ENCODE measurements at regions not wholly inside any gene's neighbourhood (a gene's known extent, or its start where the extent isn't known, plus 50 kb on each side); places are given as distances from the start of the nearest gene placed in this dataset.

DNA sequence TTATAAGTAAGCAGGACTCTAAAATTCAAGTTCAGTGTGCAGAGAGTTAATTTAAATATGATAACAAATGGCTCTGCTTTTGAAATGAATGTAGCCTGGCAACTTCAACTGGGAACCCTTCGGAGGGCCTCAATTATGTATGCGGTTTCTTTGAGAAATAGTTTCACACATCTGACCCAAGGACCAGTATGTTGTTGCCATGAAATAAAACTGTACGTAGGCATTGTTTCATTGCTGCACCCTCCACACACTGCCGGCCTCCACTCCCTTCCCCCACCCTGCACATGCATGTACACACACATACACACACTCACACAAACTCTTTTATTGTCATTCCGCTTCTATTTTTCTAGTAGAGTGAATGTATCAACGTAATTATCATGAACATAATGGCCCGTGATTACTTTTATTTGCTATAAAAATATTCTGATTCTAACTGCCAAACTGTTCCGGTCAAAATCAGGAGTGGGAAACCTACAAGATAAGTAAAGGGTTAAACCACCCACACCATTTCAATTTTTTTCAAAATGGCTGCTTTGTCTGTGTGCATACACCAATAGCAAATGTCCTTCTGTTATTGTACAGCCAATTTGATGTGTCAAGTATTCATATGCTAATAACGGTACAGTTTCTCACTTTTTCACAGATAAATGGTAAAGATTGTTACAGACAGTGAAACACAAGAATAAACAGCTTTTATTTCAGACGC is 215.5 kb upstream of the TMEM161B start:
- Histone ChIP-seq H3F3A (ENCODE audit: insufficient read depth, low read length) (no peaks in the 10 kb centered on the region), H3K4me1 (ENCODE audit: insufficient read depth, low read length, severe bottlenecking) (no peaks in the 10 kb centered on the region), H3K9me2 (ENCODE audit: low read depth, low read length) (no peaks in the 10 kb centered on the region), H3K9me3 (ENCODE audit: low read length) (no peaks in the 10 kb centered on the region), H3K9ac (ENCODE audit: low read length) (no peak overlapping the region), H3K36me3 (ENCODE audit: insufficient read depth, low read length) (no peaks in the 10 kb centered on the region), H2AFZ (ENCODE audit: low read length) (no peak overlapping the region), H3K27ac (ENCODE audit: low read depth, low read length, poor library complexity, severe bottlenecking) (no peak overlapping the region), H3K79me2 (ENCODE audit: insufficient read depth, low read length) (no peaks in the 10 kb centered on the region), H4K20me1 (ENCODE audit: insufficient read depth, low read length) (no peaks in the 10 kb centered on the region), H3K27me3 (ENCODE audit: insufficient read depth, low read length) (no peaks in the 10 kb centered on the region), H3K4me2 (ENCODE audit: low read length) (no peak overlapping the region), H3K4me3 (ENCODE audit: low read depth, low read length, poor library complexity, severe bottlenecking) (no peak overlapping the region)
- no peak for TF ChIP-seq EZH2 (IDR thresholded peaks at IDR 0.05; ENCODE audit: borderline replicate concordance, low read length)

DNA sequence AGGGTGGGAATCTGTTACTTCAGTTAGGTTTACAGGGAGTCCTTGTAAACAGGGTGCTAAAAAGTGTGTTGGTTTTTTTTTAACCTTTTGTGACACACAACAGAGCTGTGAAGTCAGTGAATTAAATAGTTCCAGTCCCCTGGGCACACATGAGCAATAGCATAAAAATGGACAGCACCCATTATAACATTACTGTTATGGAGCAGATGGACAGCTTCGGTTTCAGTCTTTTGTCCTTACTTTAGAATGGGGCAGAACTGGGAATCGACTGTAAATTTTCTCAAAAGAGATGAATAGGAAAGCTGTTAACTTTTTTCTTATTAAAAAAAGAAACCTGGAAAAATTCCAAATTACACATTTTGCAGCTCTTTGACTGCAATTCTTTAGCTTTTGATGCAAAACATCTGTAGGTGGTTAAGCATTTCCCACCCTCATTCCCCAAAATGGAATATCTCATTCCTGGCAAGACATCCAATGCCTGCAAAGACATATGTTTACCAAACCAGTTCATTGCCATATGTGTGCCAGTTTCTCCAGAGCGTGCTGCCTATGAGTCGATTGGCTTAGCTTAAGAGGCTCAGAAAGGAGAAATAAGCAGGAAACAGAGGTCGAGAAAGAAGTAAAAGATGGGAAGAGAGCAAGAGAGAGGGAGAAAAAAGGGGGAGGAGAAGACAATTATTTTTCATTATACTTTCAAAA is 212.3 kb upstream of the TMEM161B start:
- H3F3A ChIP-seq (ENCODE audit: insufficient read depth, low read length) = no peaks in the 10 kb centered on the region
- no peaks in the 10 kb centered on the region for H3K9me2 ChIP-seq (ENCODE audit: low read depth, low read length)
- H3K79me2 ChIP-seq (ENCODE audit: insufficient read depth, low read length) = no peaks in the 10 kb centered on the region
- no peak overlapping the region for H2AFZ ChIP-seq (ENCODE audit: low read length)
- no peaks in the 10 kb centered on the region for H3K36me3 ChIP-seq (ENCODE audit: insufficient read depth, low read length)
- no peak overlapping the region for H3K27ac ChIP-seq (ENCODE audit: low read depth, low read length, poor library complexity, severe bottlenecking)
- no peak overlapping the region for H3K4me3 ChIP-seq (ENCODE audit: low read depth, low read length, poor library complexity, severe bottlenecking)
- H3K9ac ChIP-seq (ENCODE audit: low read length) = no peak overlapping the region
- no peak overlapping the region for H3K4me2 ChIP-seq (ENCODE audit: low read length)
- no peaks in the 10 kb centered on the region for H3K9me3 ChIP-seq (ENCODE audit: low read length)
- H3K4me1 ChIP-seq (ENCODE audit: insufficient read depth, low read length, severe bottlenecking) = no peaks in the 10 kb centered on the region
- TF ChIP-seq, protein P1, sequence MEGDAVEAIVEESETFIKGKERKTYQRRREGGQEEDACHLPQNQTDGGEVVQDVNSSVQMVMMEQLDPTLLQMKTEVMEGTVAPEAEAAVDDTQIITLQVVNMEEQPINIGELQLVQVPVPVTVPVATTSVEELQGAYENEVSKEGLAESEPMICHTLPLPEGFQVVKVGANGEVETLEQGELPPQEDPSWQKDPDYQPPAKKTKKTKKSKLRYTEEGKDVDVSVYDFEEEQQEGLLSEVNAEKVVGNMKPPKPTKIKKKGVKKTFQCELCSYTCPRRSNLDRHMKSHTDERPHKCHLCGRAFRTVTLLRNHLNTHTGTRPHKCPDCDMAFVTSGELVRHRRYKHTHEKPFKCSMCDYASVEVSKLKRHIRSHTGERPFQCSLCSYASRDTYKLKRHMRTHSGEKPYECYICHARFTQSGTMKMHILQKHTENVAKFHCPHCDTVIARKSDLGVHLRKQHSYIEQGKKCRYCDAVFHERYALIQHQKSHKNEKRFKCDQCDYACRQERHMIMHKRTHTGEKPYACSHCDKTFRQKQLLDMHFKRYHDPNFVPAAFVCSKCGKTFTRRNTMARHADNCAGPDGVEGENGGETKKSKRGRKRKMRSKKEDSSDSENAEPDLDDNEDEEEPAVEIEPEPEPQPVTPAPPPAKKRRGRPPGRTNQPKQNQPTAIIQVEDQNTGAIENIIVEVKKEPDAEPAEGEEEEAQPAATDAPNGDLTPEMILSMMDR (IDR thresholded peaks at IDR 0.05; ENCODE audit: low read length) = no peak
- TF ChIP-seq EZH2 (IDR thresholded peaks at IDR 0.05; ENCODE audit: borderline replicate concordance, low read length) = no peak
- H3K27me3 ChIP-seq (ENCODE audit: insufficient read depth, low read length) = no peaks in the 10 kb centered on the region
- no peaks in the 10 kb centered on the region for H4K20me1 ChIP-seq (ENCODE audit: insufficient read depth, low read length)

DNA sequence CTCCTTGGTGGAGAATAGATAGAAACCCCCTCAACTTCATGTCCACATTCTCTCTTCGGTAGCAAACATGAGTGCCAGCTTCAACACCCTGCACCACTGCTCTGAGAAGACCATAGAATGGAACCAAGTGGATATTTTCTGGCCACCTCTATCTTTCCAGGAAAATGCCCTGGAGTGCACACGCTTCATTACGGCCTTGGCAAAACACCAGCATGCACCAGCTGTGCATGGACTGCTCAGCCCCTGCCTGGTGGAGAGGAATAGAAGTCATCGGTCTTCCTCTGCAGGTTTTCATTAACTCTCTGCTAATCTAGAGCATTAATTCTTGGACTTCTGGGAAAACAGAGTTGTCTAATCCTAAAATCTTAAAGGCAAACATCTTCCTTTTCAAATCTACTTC is 211.6 kb upstream of the TMEM161B start:
- H3F3A ChIP-seq (ENCODE audit: insufficient read depth, low read length) = no peaks in the 10 kb centered on the region
- no peak overlapping the region for H3K27ac ChIP-seq (ENCODE audit: low read depth, low read length, poor library complexity, severe bottlenecking)
- no peaks in the 10 kb centered on the region for H4K20me1 ChIP-seq (ENCODE audit: insufficient read depth, low read length)
- H3K9me3 ChIP-seq (ENCODE audit: low read length) = no peaks in the 10 kb centered on the region
- H3K4me3 ChIP-seq (ENCODE audit: low read depth, low read length, poor library complexity, severe bottlenecking) = no peak overlapping the region
- H3K9ac ChIP-seq (ENCODE audit: low read length) = no peak overlapping the region
- no peaks in the 10 kb centered on the region for H3K9me2 ChIP-seq (ENCODE audit: low read depth, low read length)
- H3K36me3 ChIP-seq (ENCODE audit: insufficient read depth, low read length) = no peaks in the 10 kb centered on the region
- no peak overlapping the region for H3K4me2 ChIP-seq (ENCODE audit: low read length)
- H2AFZ ChIP-seq (ENCODE audit: low read length) = no peak overlapping the region
- no peaks in the 10 kb centered on the region for H3K4me1 ChIP-seq (ENCODE audit: insufficient read depth, low read length, severe bottlenecking)
- TF ChIP-seq EZH2 (IDR thresholded peaks at IDR 0.05; ENCODE audit: borderline replicate concordance, low read length) = no peak
- TF ChIP-seq, protein P1 (IDR thresholded peaks at IDR 0.05; ENCODE audit: low read length) = no peak
- no peaks in the 10 kb centered on the region for H3K27me3 ChIP-seq (ENCODE audit: insufficient read depth, low read length)
- no peaks in the 10 kb centered on the region for H3K79me2 ChIP-seq (ENCODE audit: insufficient read depth, low read length)

Measured in OCI-LY1 (cell line).